ENCODE measurements at regions not wholly inside any gene's neighbourhood (a gene's known extent, or its start where the extent isn't known, plus 50 kb on each side); places are given as distances from the start of the nearest gene placed in this dataset.
A peak's percentile ranks its signal among the peaks of the same experiment; 100 is the strongest.

DNA sequence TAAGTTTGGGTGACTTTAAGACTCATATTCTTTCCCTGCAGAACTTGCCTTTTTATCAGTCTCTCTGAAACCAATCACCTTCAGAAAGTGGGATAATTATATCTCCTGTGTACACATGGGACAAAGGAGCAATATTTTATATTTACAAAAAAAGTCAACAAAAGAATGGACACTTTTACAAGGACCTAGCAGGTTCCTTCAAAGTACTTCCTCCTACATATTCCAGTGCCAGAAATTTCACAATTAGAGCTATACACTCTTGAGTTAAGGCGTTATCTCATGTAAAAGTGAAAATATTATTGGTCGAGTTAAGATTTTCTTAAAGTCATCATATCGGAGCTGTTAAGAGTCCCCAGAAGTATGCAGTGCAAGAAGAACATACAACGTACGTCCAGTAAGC lies 98.9 kb upstream of the MAFB start (continued):
- TF ChIP-seq, protein P1, sequence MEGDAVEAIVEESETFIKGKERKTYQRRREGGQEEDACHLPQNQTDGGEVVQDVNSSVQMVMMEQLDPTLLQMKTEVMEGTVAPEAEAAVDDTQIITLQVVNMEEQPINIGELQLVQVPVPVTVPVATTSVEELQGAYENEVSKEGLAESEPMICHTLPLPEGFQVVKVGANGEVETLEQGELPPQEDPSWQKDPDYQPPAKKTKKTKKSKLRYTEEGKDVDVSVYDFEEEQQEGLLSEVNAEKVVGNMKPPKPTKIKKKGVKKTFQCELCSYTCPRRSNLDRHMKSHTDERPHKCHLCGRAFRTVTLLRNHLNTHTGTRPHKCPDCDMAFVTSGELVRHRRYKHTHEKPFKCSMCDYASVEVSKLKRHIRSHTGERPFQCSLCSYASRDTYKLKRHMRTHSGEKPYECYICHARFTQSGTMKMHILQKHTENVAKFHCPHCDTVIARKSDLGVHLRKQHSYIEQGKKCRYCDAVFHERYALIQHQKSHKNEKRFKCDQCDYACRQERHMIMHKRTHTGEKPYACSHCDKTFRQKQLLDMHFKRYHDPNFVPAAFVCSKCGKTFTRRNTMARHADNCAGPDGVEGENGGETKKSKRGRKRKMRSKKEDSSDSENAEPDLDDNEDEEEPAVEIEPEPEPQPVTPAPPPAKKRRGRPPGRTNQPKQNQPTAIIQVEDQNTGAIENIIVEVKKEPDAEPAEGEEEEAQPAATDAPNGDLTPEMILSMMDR (IDR thresholded peaks at IDR 0.05; ENCODE audit: low read depth, low read length, missing input control): no peak
- TF ChIP-seq RAD21 (IDR thresholded peaks at IDR 0.05): no peak

DNA sequence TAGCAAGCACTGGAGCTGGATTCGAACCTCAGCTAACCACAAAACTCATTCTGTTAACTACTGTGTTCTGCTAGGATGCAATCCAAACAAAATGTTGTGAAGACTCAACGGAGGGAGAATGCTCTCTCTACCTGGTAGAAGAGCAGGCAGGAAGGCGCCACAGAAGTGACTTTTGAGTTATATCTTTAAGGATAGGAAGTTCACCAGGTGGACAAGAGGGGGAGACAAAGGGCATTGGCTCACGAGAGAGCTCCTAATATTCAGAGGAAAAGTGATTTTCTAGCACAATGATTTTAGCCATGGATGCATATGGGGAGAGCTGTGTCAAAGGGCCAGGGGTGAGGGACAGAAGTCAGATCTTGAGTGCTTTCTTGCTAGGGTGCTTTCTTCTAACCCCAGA lies 108.4 kb upstream of the MAFB start:
- no peaks in the 10 kb centered on the region for H3K27me3 ChIP-seq (ENCODE audit: control insufficient read depth in 4 of 4, insufficient read depth in 4 of 4, low read length in 3 of 4)
- no peak for DNase-seq (ENCODE audit: low spot score)
- H3K9ac ChIP-seq (ENCODE audit: low read depth in 1 of 2, low read length in 2 of 2): no peak overlapping the region
- TF ChIP-seq SP1 (IDR thresholded peaks at IDR 0.05) (no peak), HNF4G (IDR thresholded peaks at IDR 0.05) (no peak), YY1 (IDR thresholded peaks at IDR 0.05) (no peak), RAD21 (IDR thresholded peaks at IDR 0.05) (peak; percentile 61 to 70), FOXA1 (IDR thresholded peaks at IDR 0.05) (no peak), GABPA (IDR thresholded peaks at IDR 0.05 in 1 of 2, conservative IDR thresholded peaks at IDR 0.05 in 1 of 2) (no peak), TAF1 (conservative IDR thresholded peaks at IDR 0.05) (no peak), FOXA2 (IDR thresholded peaks at IDR 0.05) (no peak), EGR1 (IDR thresholded peaks at IDR 0.05; ENCODE audit: low read depth in 2 of 2) (no peak)
- TF ChIP-seq, protein P2, sequence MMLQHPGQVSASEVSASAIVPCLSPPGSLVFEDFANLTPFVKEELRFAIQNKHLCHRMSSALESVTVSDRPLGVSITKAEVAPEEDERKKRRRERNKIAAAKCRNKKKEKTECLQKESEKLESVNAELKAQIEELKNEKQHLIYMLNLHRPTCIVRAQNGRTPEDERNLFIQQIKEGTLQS (IDR thresholded peaks at IDR 0.05): no peak
- TF ChIP-seq, protein P3, sequence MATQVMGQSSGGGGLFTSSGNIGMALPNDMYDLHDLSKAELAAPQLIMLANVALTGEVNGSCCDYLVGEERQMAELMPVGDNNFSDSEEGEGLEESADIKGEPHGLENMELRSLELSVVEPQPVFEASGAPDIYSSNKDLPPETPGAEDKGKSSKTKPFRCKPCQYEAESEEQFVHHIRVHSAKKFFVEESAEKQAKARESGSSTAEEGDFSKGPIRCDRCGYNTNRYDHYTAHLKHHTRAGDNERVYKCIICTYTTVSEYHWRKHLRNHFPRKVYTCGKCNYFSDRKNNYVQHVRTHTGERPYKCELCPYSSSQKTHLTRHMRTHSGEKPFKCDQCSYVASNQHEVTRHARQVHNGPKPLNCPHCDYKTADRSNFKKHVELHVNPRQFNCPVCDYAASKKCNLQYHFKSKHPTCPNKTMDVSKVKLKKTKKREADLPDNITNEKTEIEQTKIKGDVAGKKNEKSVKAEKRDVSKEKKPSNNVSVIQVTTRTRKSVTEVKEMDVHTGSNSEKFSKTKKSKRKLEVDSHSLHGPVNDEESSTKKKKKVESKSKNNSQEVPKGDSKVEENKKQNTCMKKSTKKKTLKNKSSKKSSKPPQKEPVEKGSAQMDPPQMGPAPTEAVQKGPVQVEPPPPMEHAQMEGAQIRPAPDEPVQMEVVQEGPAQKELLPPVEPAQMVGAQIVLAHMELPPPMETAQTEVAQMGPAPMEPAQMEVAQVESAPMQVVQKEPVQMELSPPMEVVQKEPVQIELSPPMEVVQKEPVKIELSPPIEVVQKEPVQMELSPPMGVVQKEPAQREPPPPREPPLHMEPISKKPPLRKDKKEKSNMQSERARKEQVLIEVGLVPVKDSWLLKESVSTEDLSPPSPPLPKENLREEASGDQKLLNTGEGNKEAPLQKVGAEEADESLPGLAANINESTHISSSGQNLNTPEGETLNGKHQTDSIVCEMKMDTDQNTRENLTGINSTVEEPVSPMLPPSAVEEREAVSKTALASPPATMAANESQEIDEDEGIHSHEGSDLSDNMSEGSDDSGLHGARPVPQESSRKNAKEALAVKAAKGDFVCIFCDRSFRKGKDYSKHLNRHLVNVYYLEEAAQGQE (IDR thresholded peaks at IDR 0.05): no peak
- TF ChIP-seq, protein P4, sequence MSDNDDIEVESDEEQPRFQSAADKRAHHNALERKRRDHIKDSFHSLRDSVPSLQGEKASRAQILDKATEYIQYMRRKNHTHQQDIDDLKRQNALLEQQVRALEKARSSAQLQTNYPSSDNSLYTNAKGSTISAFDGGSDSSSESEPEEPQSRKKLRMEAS (IDR thresholded peaks at IDR 0.05): no peak
- TF ChIP-seq, protein P1 (IDR thresholded peaks at IDR 0.05; ENCODE audit: low read depth, low read length, missing input control): peak; percentile 47
- no peak overlapping the region for H3K27ac ChIP-seq (ENCODE audit: low read depth in 1 of 2, low read length in 2 of 2)
- no peaks in the 10 kb centered on the region for H3K36me3 ChIP-seq (ENCODE audit: control insufficient read depth in 4 of 4, insufficient read depth in 3 of 4, low read depth in 1 of 4, low read length in 3 of 4)
- 50% methylated on average over 4 of the region's 4 CpGs for WGBS
- H3K4me3 ChIP-seq (ENCODE audit: low read depth in 1 of 3, low read length in 3 of 3): no peak overlapping the region
- H3K4me1 ChIP-seq (ENCODE audit: control insufficient read depth in 4 of 4, insufficient read depth in 4 of 4, low read length in 3 of 4): no peaks in the 10 kb centered on the region
- H3K9me3 ChIP-seq (ENCODE audit: control insufficient read depth in 4 of 4, low read length in 3 of 4): no peaks in the 10 kb centered on the region

DNA sequence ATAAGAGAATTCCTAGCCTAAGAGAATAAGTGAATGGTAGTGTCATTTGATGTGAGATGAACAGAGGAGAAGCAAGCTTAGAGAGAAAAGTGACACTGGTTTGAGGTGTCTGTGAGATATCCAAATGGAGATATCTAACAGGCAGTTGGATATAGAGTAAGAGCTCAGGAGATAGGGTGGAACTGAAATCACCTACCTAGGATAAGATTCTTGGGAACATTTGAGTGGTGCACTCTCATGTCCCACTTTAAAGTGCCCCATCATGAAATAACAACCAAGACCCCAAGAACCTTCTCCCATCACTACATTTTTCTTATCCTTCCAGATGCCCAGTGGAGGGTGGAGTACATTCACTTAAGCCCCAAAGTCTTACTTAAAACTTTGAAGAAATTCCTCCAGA lies 109.0 kb upstream of the MAFB start:
- H3K9me3 ChIP-seq (ENCODE audit: control insufficient read depth in 4 of 4, low read length in 3 of 4): no peaks in the 10 kb centered on the region
- no peaks in the 10 kb centered on the region for H3K4me1 ChIP-seq (ENCODE audit: control insufficient read depth in 4 of 4, insufficient read depth in 4 of 4, low read length in 3 of 4)
- H3K27ac ChIP-seq (ENCODE audit: low read depth in 1 of 2, low read length in 2 of 2): no peak overlapping the region
- no peak for DNase-seq (ENCODE audit: low spot score)
- no peak overlapping the region for H3K4me3 ChIP-seq (ENCODE audit: low read depth in 1 of 3, low read length in 3 of 3)
- H3K27me3 ChIP-seq (ENCODE audit: control insufficient read depth in 4 of 4, insufficient read depth in 4 of 4, low read length in 3 of 4): no peaks in the 10 kb centered on the region
- no peak overlapping the region for H3K9ac ChIP-seq (ENCODE audit: low read depth in 1 of 2, low read length in 2 of 2)
- H3K36me3 ChIP-seq (ENCODE audit: control insufficient read depth in 4 of 4, insufficient read depth in 3 of 4, low read depth in 1 of 4, low read length in 3 of 4): no peaks in the 10 kb centered on the region
- TF ChIP-seq, protein P3 (IDR thresholded peaks at IDR 0.05): no peak
- TF ChIP-seq FOXA1 (IDR thresholded peaks at IDR 0.05): no peak
- TF ChIP-seq, protein P4 (IDR thresholded peaks at IDR 0.05): no peak
- no peak for TF ChIP-seq HNF4G (IDR thresholded peaks at IDR 0.05)
- TF ChIP-seq, protein P2 (IDR thresholded peaks at IDR 0.05): no peak
- no peak for TF ChIP-seq JUND (IDR thresholded peaks at IDR 0.05)
- TF ChIP-seq EGR1 (IDR thresholded peaks at IDR 0.05; ENCODE audit: low read depth in 2 of 2): no peak
- TF ChIP-seq, protein P1 (IDR thresholded peaks at IDR 0.05; ENCODE audit: low read depth, low read length, missing input control): no peak
